Panc1 (cell line): ENCODE measurements at regions not wholly inside any gene's neighbourhood (a gene's known extent, or its start where the extent isn't known, plus 50 kb on each side); places are given as distances from the start of the nearest gene placed in this dataset.

Experiments used
- ATAC-seq: fragments of 200-7000 bp; cut with Tn5 transposase; 2 replicates; pipeline ENCODE4 v1.9.1; 2020; ENCODE audit warnings: mild to moderate bottlenecking, moderate library complexity
- BruUV-seq: library from RNA; stranded (reverse); fragments of 400-500 nt; replicated peaks from 2 replicates; lab custom pipeline; 2021; lab: Mats Ljungman, UMichigan
- CTCF ChIA-PET: fragments of 300-600 bp; sonication (Branson Sonifier 250); formaldehyde crosslinking; loops from one replicate; lab custom pipeline; 2022; ENCODE audit warnings: antibody characterized with exemption; lab: Charles Lee
- POLR2A ChIA-PET: fragments of 300-600 bp; sonication (Branson Sonifier 250); formaldehyde crosslinking; loops from one replicate; lab custom pipeline; 2022; ENCODE audit warnings: antibody characterized with exemption; lab: Charles Lee
- DNase-seq: peaks from one replicate; pipeline ENCODE4 v3.0.0-alpha.2; 2010; ENCODE audit warnings: low read depth, low spot score
- H3K27ac ChIP-seq: 2 replicates; pipeline ENCODE4 v1.5.1; 2011; ENCODE audit warnings: mild to moderate bottlenecking, low read length, inconsistent platforms
- H3K27me3 ChIP-seq: fragments of 200-500 bp; sonication (Bioruptor generic); 2 replicates; pipeline ENCODE4 v1.6.0; 2014; ENCODE audit warnings: low read length, inconsistent platforms; ENCODE audit not compliant: control insufficient read depth, insufficient read depth
- H3K36me3 ChIP-seq: fragments of 200-500 bp; sonication (Bioruptor generic); 2 replicates; pipeline ENCODE4 v1.5.1; 2014; ENCODE audit warnings: inconsistent platforms, mild to moderate bottlenecking, low read length, moderate library complexity; ENCODE audit not compliant: control insufficient read depth, insufficient read depth
- H3K4me1 ChIP-seq: 2 replicates; pipeline ENCODE4 v1.5.1; 2011; ENCODE audit warnings: inconsistent platforms, mild to moderate bottlenecking, low read length, moderate library complexity; ENCODE audit not compliant: control insufficient read depth, insufficient read depth
- H3K4me3 ChIP-seq, 2 experiments: 2 replicates each; pipeline ENCODE4 v1.5.1; 2011 to 2012; ENCODE audit warnings: low read depth in 2 of 2, low read length in 2 of 2, mild to moderate bottlenecking in 2 of 2, inconsistent platforms in 1 of 2, moderate library complexity in 1 of 2
- H3K9me3 ChIP-seq: fragments of 200-500 bp; sonication (Bioruptor generic); 2 replicates; pipeline ENCODE4 v1.5.1; 2014; ENCODE audit warnings: low read depth, mild to moderate bottlenecking, inconsistent platforms, low read length, moderate library complexity; ENCODE audit not compliant: control insufficient read depth, insufficient read depth
- POLR2AphosphoS5 ChIP-seq: IDR thresholded peaks from 2 replicates; pipeline ENCODE4 v1.6.1; 2012; ENCODE audit warnings: mild to moderate bottlenecking, low read depth, low read length, moderate library complexity
- SIN3A ChIP-seq: IDR thresholded peaks from 2 replicates; pipeline ENCODE4 v1.6.1; 2012; ENCODE audit warnings: low read depth, mild to moderate bottlenecking, low read length, moderate library complexity, borderline replicate concordance; ENCODE audit not compliant: insufficient read depth
- TCF7L2 ChIP-seq: IDR thresholded peaks from 2 replicates; pipeline ENCODE4 v1.6.1; 2011; ENCODE audit warnings: mild to moderate bottlenecking, low read depth, low read length, inconsistent platforms
- in situ Hi-C: cut with HindIII; loops from 2 replicates; pipeline ENCODE4 v1.10.0; 2016; ENCODE audit warnings: low sequenced_read_pairs, low pct_unique_long_range_greater_than_20kb
- intact Hi-C: fragments of 100-400 bp; cut with micrococcal nuclease; formaldehyde crosslinking; loops from one replicate; pipeline ENCODE4 v1.10.0; 2022; ENCODE audit not compliant: unreplicated experiment
- TF ChIP-seq, protein P1 (sequence below): fragments of 450-650 bp; IDR thresholded peaks from 2 replicates; pipeline ENCODE4 v1.5.1; 2017; ENCODE audit warnings: mild to moderate bottlenecking
- TF ChIP-seq, protein P2 (sequence below), 2 experiments: IDR thresholded peaks; 2 replicates each; pipeline ENCODE4 v1.6.1; 2011 to 2012; ENCODE audit warnings: low read depth in 2 of 2, control low read depth in 1 of 2, low read length in 1 of 2, mild to moderate bottlenecking in 1 of 2, moderate library complexity in 1 of 2; ENCODE audit not compliant: insufficient read depth in 1 of 2

DNA sequence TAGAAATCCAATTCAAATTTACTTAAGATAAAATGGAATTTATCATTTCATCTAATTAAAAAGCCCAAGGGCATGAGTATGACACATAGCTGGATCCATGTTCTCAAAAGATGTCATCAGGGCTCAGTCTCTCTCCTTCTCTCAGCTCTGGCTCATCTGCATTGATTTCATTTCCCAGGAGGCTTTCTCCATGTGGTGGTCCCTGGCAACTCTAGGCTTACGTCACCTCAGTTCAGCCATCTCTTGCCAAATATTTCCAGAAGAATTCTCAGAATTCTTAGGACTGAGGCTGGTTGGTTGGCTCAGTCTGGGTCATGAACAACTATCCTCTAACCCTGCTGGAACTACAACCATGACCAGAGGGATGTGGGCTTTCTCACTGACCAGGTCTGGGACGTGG, 65.3 kb downstream of the FOS start:
- ChIA-PET POLR2A (no interaction called here), CTCF (no interaction called here)
- H3K27ac ChIP-seq: no peak overlapping the region
- in situ Hi-C loops (no loop called here), intact Hi-C loops (no loop called here)
- DNase-seq (no peak), ATAC-seq (no peak)
- no peaks in the 10 kb centered on the region for H3K9me3 ChIP-seq
- H3K4me3 ChIP-seq: no peak overlapping the region
- H3K4me1 ChIP-seq: no peaks in the 10 kb centered on the region
- no TSS peak for BruUV-seq
- no peak for TF ChIP-seq TCF7L2
- no peak for TF ChIP-seq SIN3A
- no peak for TF ChIP-seq POLR2AphosphoS5
- TF ChIP-seq, protein P1, sequence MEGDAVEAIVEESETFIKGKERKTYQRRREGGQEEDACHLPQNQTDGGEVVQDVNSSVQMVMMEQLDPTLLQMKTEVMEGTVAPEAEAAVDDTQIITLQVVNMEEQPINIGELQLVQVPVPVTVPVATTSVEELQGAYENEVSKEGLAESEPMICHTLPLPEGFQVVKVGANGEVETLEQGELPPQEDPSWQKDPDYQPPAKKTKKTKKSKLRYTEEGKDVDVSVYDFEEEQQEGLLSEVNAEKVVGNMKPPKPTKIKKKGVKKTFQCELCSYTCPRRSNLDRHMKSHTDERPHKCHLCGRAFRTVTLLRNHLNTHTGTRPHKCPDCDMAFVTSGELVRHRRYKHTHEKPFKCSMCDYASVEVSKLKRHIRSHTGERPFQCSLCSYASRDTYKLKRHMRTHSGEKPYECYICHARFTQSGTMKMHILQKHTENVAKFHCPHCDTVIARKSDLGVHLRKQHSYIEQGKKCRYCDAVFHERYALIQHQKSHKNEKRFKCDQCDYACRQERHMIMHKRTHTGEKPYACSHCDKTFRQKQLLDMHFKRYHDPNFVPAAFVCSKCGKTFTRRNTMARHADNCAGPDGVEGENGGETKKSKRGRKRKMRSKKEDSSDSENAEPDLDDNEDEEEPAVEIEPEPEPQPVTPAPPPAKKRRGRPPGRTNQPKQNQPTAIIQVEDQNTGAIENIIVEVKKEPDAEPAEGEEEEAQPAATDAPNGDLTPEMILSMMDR: no peak
- TF ChIP-seq, protein P2, sequence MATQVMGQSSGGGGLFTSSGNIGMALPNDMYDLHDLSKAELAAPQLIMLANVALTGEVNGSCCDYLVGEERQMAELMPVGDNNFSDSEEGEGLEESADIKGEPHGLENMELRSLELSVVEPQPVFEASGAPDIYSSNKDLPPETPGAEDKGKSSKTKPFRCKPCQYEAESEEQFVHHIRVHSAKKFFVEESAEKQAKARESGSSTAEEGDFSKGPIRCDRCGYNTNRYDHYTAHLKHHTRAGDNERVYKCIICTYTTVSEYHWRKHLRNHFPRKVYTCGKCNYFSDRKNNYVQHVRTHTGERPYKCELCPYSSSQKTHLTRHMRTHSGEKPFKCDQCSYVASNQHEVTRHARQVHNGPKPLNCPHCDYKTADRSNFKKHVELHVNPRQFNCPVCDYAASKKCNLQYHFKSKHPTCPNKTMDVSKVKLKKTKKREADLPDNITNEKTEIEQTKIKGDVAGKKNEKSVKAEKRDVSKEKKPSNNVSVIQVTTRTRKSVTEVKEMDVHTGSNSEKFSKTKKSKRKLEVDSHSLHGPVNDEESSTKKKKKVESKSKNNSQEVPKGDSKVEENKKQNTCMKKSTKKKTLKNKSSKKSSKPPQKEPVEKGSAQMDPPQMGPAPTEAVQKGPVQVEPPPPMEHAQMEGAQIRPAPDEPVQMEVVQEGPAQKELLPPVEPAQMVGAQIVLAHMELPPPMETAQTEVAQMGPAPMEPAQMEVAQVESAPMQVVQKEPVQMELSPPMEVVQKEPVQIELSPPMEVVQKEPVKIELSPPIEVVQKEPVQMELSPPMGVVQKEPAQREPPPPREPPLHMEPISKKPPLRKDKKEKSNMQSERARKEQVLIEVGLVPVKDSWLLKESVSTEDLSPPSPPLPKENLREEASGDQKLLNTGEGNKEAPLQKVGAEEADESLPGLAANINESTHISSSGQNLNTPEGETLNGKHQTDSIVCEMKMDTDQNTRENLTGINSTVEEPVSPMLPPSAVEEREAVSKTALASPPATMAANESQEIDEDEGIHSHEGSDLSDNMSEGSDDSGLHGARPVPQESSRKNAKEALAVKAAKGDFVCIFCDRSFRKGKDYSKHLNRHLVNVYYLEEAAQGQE (IDR thresholded peaks at IDR 0.05; ENCODE audit: insufficient read depth in 1 of 2, low read depth in 2 of 2, low read length in 1 of 2): no peak
- no peaks in the 10 kb centered on the region; the same call in 1 of the 2 replicates for H3K27me3 ChIP-seq
- H3K36me3 ChIP-seq: no peaks in the 10 kb centered on the region

GRCh38 chr14:75344411-75344810, 65.8 kb downstream of the FOS start:
- intact Hi-C loops: no loop called here
- Histone ChIP-seq H3K9me3 (no peaks in the 10 kb centered on the region), H3K27me3 (no peaks in the 10 kb centered on the region), H3K4me1 (no peaks in the 10 kb centered on the region), H3K4me3 (no peak overlapping the region), H3K36me3 (no peaks in the 10 kb centered on the region), H3K27ac (no peak overlapping the region)
- ATAC-seq (no peak), DNase-seq (no peak)
- ChIA-PET CTCF (no interaction called here), POLR2A (no interaction called here)
- TF ChIP-seq, protein P1: no peak
- TF ChIP-seq SIN3A: no peak
- in situ Hi-C loops: no loop called here
- BruUV-seq: no TSS peak
